Kidney (tissue), 13 donors: ENCODE measurements at regions not wholly inside any gene's neighbourhood (a gene's known extent, or its start where the extent isn't known, plus 50 kb on each side); places are given as distances from the start of the nearest gene placed in this dataset.

ENCODE experiments used
- DNase-seq, 5 donors: peaks; one replicate each; pipeline ENCODE4 v3.0.0-alpha.2; 2013 to 2020
- FAIRE-seq: peaks from 2 replicates; lab custom pipeline; 2012; peaks lifted over from hg19 to GRCh38; lab: Jason Lieb, UNC
- H3K27ac ChIP-seq, 2 donors: one replicate each; pipeline ENCODE4 v1.7.0; 2013; ENCODE audit warnings: low read depth in 2 of 2, low read length in 2 of 2, inconsistent platforms in 1 of 2
- H3K27me3 ChIP-seq: one replicate; pipeline ENCODE4 v1.7.1; 2013; ENCODE audit warnings: low read length, inconsistent platforms; ENCODE audit not compliant: control insufficient read depth, insufficient read depth
- H3K36me3 ChIP-seq, 3 donors: one replicate each; pipeline versions ENCODE4 v1.7.0 to v1.7.1; 2013; ENCODE audit warnings: low read length in 3 of 3, control low read depth in 1 of 3, inconsistent platforms in 1 of 3; ENCODE audit not compliant: insufficient read depth in 3 of 3, control insufficient read depth in 2 of 3
- H3K4me1 ChIP-seq, 3 donors: one replicate each; pipeline versions ENCODE4 v1.7.0 to v1.7.1; 2013; ENCODE audit warnings: low read length in 3 of 3, inconsistent platforms in 1 of 3, low read depth in 1 of 3; ENCODE audit not compliant: control insufficient read depth in 2 of 3, insufficient read depth in 2 of 3
- H3K4me3 ChIP-seq, 3 donors: one replicate each; pipeline versions ENCODE4 v1.7.0 to v1.8.1; 2013; ENCODE audit warnings: low read length in 3 of 3, control low read depth in 1 of 3, inconsistent platforms in 1 of 3
- H3K9ac ChIP-seq, 3 donors: one replicate each; pipeline versions ENCODE4 v1.7.0 to v1.7.1; 2013; ENCODE audit warnings: low read length in 3 of 3, control low read depth in 1 of 3, inconsistent platforms in 1 of 3
- H3K9me3 ChIP-seq, 3 donors: one replicate each; pipeline versions ENCODE4 v1.7.0 to v1.7.1; 2013; ENCODE audit warnings: low read length in 3 of 3, control low read depth in 1 of 3, inconsistent platforms in 1 of 3; ENCODE audit not compliant: control insufficient read depth in 2 of 3, insufficient read depth in 1 of 3
- intact Hi-C: fragments of 100-400 bp; cut with DNase I; formaldehyde crosslinking; loops from one replicate; pipeline ENCODE4 v1.11.1; 2022
- TF ChIP-seq, protein P1 (sequence below): IDR thresholded peaks from 3 replicates; pipeline ENCODE4 v1.5.1; 2012; ENCODE audit warnings: mild to moderate bottlenecking, moderate library complexity, borderline replicate concordance; ENCODE audit not compliant: insufficient read depth; ENCODE audit errors: extremely low read depth
- donor health status: control.
- donor health status: control.
- donor health status: control.
- donor health status: control.
- donor health status: control.
- donor health status: DM: yes; HTN: yes; CAD: no.
- donor health status: Normal renal cell carcinoma (clear cell type).

DNA sequence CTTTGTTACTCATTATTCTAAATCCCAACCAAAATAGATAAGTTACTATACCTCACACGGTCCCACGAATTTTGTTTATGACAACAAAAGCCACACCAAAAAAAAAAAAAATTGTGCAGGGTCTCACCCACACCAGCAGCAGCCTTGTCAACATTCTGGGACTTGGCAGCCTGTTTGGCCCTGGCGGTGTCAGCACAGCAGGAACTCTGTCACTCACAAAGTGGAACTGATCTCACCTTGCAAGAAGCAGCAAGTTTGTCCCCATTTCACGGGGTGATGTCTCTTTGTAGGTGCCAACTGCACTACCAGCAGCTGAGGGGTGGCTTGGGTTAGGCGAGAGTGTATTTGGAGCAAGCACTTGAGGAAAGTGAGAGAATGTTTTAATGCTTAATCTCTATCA lies 75.0 kb upstream of the CHRM3 start:
- Histone ChIP-seq H3K36me3 (no peaks in the 10 kb centered on the region), H3K9ac (no peak overlapping the region), H3K4me3 (no peak overlapping the region), H3K4me1 (no peaks in the 10 kb centered on the region), H3K27me3 (no peaks in the 10 kb centered on the region), H3K9me3 (no peaks in the 10 kb centered on the region), H3K27ac (no peak overlapping the region)
- intact Hi-C loops = no loop called here
- TF ChIP-seq, protein P1, sequence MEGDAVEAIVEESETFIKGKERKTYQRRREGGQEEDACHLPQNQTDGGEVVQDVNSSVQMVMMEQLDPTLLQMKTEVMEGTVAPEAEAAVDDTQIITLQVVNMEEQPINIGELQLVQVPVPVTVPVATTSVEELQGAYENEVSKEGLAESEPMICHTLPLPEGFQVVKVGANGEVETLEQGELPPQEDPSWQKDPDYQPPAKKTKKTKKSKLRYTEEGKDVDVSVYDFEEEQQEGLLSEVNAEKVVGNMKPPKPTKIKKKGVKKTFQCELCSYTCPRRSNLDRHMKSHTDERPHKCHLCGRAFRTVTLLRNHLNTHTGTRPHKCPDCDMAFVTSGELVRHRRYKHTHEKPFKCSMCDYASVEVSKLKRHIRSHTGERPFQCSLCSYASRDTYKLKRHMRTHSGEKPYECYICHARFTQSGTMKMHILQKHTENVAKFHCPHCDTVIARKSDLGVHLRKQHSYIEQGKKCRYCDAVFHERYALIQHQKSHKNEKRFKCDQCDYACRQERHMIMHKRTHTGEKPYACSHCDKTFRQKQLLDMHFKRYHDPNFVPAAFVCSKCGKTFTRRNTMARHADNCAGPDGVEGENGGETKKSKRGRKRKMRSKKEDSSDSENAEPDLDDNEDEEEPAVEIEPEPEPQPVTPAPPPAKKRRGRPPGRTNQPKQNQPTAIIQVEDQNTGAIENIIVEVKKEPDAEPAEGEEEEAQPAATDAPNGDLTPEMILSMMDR = no peak
- FAIRE-seq (no peak), DNase-seq (no peak)

DNA sequence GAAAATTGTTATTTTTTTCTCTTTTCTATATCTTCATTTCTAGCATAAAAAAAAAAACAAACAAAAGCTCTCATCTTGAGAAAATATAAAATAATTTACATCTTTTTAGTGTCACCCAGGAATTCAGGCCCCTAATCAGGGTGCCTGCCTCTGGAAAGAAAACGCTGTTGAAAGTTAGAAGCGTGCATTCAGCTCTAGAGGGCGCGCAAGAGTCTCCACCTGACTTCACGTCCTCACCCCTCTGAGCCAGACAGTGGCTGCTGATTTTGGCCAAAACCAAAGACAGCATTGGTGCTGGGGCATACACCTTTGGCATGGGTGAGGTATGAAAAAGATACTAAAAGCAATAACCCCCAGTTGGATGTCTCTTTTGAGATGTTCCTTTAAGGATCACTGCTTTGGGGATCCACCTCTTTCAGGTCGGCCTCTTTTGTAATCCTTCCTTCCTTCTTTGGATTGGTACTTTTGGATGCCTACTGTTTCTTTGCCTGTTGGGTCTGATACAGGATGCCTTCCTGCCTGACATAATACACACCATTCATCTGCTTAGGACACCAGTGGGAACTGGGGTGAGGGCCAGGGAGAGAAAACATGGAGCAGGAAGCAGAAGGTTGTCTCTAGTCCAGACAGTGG lies 77.6 kb upstream of the CHRM3 start:
- no peaks in the 10 kb centered on the region for H3K36me3 ChIP-seq
- intact Hi-C loops = no loop called here
- no peaks in the 10 kb centered on the region for H3K27me3 ChIP-seq
- H3K9me3 ChIP-seq = no peaks in the 10 kb centered on the region
- DNase-seq (peak in 4 of 5 donors; percentile 38 to 71 (median 42)), FAIRE-seq (no peak)
- no peaks in the 10 kb centered on the region for H3K4me1 ChIP-seq
- no peak overlapping the region for H3K4me3 ChIP-seq
- no peak overlapping the region for H3K9ac ChIP-seq
- H3K27ac ChIP-seq = no peak overlapping the region
- TF ChIP-seq, protein P1 = peak; percentile 41

DNA sequence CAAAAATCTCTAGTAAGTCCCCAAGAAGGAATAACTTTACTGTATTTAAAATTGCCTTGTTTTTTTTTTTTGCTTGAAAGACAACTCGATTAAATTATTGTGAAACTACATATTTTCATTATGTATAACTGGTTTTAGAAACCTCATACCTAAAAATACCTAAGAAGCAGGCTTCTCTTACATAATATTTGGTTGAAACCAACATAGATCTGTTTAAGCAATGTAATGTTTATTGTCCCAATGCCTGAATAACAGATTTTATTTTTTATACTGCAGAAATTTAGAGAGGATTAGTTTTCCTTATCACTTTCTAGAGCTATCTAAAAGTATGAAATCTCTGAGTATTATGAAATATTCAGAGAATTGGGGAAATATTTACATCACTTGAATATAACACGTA lies 78.5 kb upstream of the CHRM3 start:
- DNase-seq (no peak), FAIRE-seq (peak; percentile 42)
- TF ChIP-seq, protein P1 = no peak
- H3K4me3 ChIP-seq = no peak overlapping the region
- intact Hi-C loops = no loop called here
- H3K27me3 ChIP-seq = no peaks in the 10 kb centered on the region
- H3K9me3 ChIP-seq = no peaks in the 10 kb centered on the region
- H3K4me1 ChIP-seq = no peaks in the 10 kb centered on the region
- no peak overlapping the region for H3K9ac ChIP-seq
- no peak overlapping the region for H3K27ac ChIP-seq
- H3K36me3 ChIP-seq = no peaks in the 10 kb centered on the region

DNA sequence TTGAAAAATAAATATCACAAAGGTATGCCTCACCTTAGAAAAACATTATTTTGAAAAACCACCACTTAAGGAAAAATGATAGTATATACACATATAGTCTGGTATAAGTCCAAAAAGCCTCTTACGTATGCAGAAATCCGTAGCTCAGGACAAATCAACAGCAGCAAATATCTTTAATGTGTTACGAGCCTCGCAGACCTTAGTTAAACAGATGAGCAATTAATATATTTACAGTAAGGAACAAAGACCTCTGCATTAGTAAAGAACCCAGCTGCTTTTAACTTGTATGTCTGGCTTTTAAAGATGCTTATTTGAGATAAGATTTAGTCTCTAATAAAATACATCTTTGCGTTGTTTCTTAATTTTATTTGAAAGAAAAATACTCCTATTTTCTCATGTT lies 79.9 kb upstream of the CHRM3 start:
- FAIRE-seq (no peak), DNase-seq (peak in 1 of 5 donors; percentile 10)
- Histone ChIP-seq H3K9ac (no peak overlapping the region), H3K9me3 (no peaks in the 10 kb centered on the region), H3K4me3 (no peak overlapping the region), H3K36me3 (no peaks in the 10 kb centered on the region), H3K27me3 (no peaks in the 10 kb centered on the region), H3K4me1 (no peaks in the 10 kb centered on the region), H3K27ac (no peak overlapping the region)
- intact Hi-C loops = no loop called here
- TF ChIP-seq, protein P1 = no peak
